ENCODE measurements at regions not wholly inside any gene's neighbourhood (a gene's known extent, or its start where the extent isn't known, plus 50 kb on each side); places are given as distances from the start of the nearest gene placed in this dataset.
"Not testable (repeated sequence)": the region's sequence is repeated elsewhere in the genome, so short reads cannot be mapped to it uniquely, and the experiment has no call there.

GRCh38 chr10:33031815-33032653 is 74.0 kb upstream of the ITGB1 start:
- no peak for TF ChIP-seq CTCF (IDR thresholded peaks at IDR 0.05; ENCODE audit: insufficient read depth, low read length, severe bottlenecking)
- FAIRE-seq = no peak

GRCh38 chr10:33031171-33031570 is 73.1 kb upstream of the ITGB1 start:
- no peak for TF ChIP-seq CTCF (IDR thresholded peaks at IDR 0.05; ENCODE audit: insufficient read depth, low read length, severe bottlenecking)
- no peaks in the 10 kb centered on the region for H3K27me3 ChIP-seq (ENCODE audit: control insufficient read depth, insufficient read depth, low read length)
- FAIRE-seq (no peak), DNase-seq (ENCODE audit: low read depth) (no peak)
- no peaks in the 10 kb centered on the region for H3K36me3 ChIP-seq (ENCODE audit: control insufficient read depth, insufficient read depth, low read length)
- no peak overlapping the region for H3K4me3 ChIP-seq (ENCODE audit: low read depth, low read length)

More at GRCh38 chr10:33031815-33032653, 74.0 kb upstream of the ITGB1 start:
- Histone ChIP-seq H3K27me3 (ENCODE audit: control insufficient read depth, insufficient read depth, low read length) (no peaks in the 10 kb centered on the region), H3K4me3 (ENCODE audit: low read depth, low read length) (no peak overlapping the region), H3K36me3 (ENCODE audit: control insufficient read depth, insufficient read depth, low read length) (no peaks in the 10 kb centered on the region)
- no peak for DNase-seq (ENCODE audit: low read depth)

GRCh38 chr10:33028515-33028914 is 70.5 kb upstream of the ITGB1 start:
- not testable (repeated sequence) for H3K27me3 ChIP-seq (ENCODE audit: control insufficient read depth, insufficient read depth, low read length); H3K36me3 ChIP-seq (ENCODE audit: control insufficient read depth, insufficient read depth, low read length); FAIRE-seq; DNase-seq (ENCODE audit: low read depth); H3K4me3 ChIP-seq (ENCODE audit: low read depth, low read length)

- no peaks in the 10 kb centered on the region for H3K36me3 ChIP-seq (ENCODE audit: control insufficient read depth, insufficient read depth, low read length)
- FAIRE-seq (no peak), DNase-seq (ENCODE audit: low read depth) (peak; percentile 80)
- H3K4me3 ChIP-seq (ENCODE audit: low read depth, low read length) = no peak overlapping the region
- no peaks in the 10 kb centered on the region for H3K27me3 ChIP-seq (ENCODE audit: control insufficient read depth, insufficient read depth, low read length)
- no peak for TF ChIP-seq CTCF (IDR thresholded peaks at IDR 0.05; ENCODE audit: insufficient read depth, low read length, severe bottlenecking)
Measured at GRCh38 chr10:33027088-33027487, 69.1 kb upstream of the ITGB1 start.

GRCh38 chr10:33026422-33026821 is 68.4 kb upstream of the ITGB1 start:
- DNase-seq (ENCODE audit: low read depth) (no peak), FAIRE-seq (peak; percentile 32)
- no peaks in the 10 kb centered on the region for H3K27me3 ChIP-seq (ENCODE audit: control insufficient read depth, insufficient read depth, low read length)
- no peak overlapping the region for H3K4me3 ChIP-seq (ENCODE audit: low read depth, low read length)
- no peaks in the 10 kb centered on the region for H3K36me3 ChIP-seq (ENCODE audit: control insufficient read depth, insufficient read depth, low read length)
- TF ChIP-seq CTCF (IDR thresholded peaks at IDR 0.05; ENCODE audit: insufficient read depth, low read length, severe bottlenecking) = no peak

- Histone ChIP-seq H3K27me3 (ENCODE audit: control insufficient read depth, insufficient read depth, low read length) (no peaks in the 10 kb centered on the region), H3K36me3 (ENCODE audit: control insufficient read depth, insufficient read depth, low read length) (no peaks in the 10 kb centered on the region), H3K4me3 (ENCODE audit: low read depth, low read length) (no peak overlapping the region)
- TF ChIP-seq CTCF (IDR thresholded peaks at IDR 0.05; ENCODE audit: insufficient read depth, low read length, severe bottlenecking) = no peak
- FAIRE-seq = no peak
- DNase-seq (ENCODE audit: low read depth) = no peak
Measured at GRCh38 chr10:33025910-33026309, 67.9 kb upstream of the ITGB1 start.
